H9 (cell line): ENCODE measurements at regions not wholly inside any gene's neighbourhood (a gene's known extent, or its start where the extent isn't known, plus 50 kb on each side); places are given as distances from the start of the nearest gene placed in this dataset.
"Not testable (repeated sequence)": the region's sequence is repeated elsewhere in the genome, so short reads cannot be mapped to it uniquely, and the experiment has no call there.

ENCODE experiments used
- DNase-seq: peaks from one replicate; pipeline ENCODE4 v3.0.0-alpha.2; 2017
- H2AFZ ChIP-seq: one replicate; pipeline ENCODE4 v1.6.1; 2013; ENCODE audit warnings: mild to moderate bottlenecking, low read length, control low read depth, moderate library complexity
- H2AK5ac ChIP-seq: 2 replicates; pipeline ENCODE4 v1.6.1; 2013; ENCODE audit warnings: low read length, control low read depth, mixed read lengths; ENCODE audit not compliant: insufficient read length
- H2BK120ac ChIP-seq: one replicate; pipeline ENCODE4 v1.6.1; 2013; ENCODE audit warnings: low read depth, mild to moderate bottlenecking, low read length, control low read depth, inconsistent platforms; ENCODE audit not compliant: poor library complexity, severe bottlenecking
- H2BK12ac ChIP-seq: 2 replicates; pipeline ENCODE4 v1.6.1; 2013; ENCODE audit warnings: low read length, control low read depth, mixed read lengths, low read depth; ENCODE audit not compliant: insufficient read length
- H2BK15ac ChIP-seq: 2 replicates; pipeline ENCODE4 v1.6.1; 2013; ENCODE audit warnings: low read depth, low read length, control low read depth
- H2BK20ac ChIP-seq: one replicate; pipeline ENCODE4 v1.6.1; 2013; ENCODE audit warnings: low read depth, mild to moderate bottlenecking, low read length, control low read depth, inconsistent platforms; ENCODE audit not compliant: poor library complexity, severe bottlenecking
- H2BK5ac ChIP-seq: 2 replicates; pipeline ENCODE4 v1.6.1; 2013; ENCODE audit warnings: low read length, control low read depth, mixed read lengths; ENCODE audit not compliant: insufficient read length
- H3K14ac ChIP-seq: 2 replicates; pipeline ENCODE4 v1.6.1; 2013; ENCODE audit warnings: low read length, control low read depth; ENCODE audit not compliant: insufficient read depth
- H3K18ac ChIP-seq: 2 replicates; pipeline ENCODE4 v1.6.1; 2013; ENCODE audit warnings: low read depth, mild to moderate bottlenecking, mixed read lengths, low read length, control low read depth; ENCODE audit not compliant: insufficient read length
- H3K23ac ChIP-seq: 2 replicates; pipeline ENCODE4 v1.6.1; 2013; ENCODE audit warnings: low read length, control low read depth, mixed read lengths, low read depth; ENCODE audit not compliant: insufficient read length
- H3K23me2 ChIP-seq: 2 replicates; pipeline ENCODE4 v1.6.1; 2013; ENCODE audit warnings: low read depth, mild to moderate bottlenecking, mixed read lengths, low read length, control low read depth; ENCODE audit not compliant: insufficient read length, poor library complexity, severe bottlenecking
- H3K27ac ChIP-seq: 2 replicates; pipeline ENCODE4 v1.5.1; 2013; ENCODE audit warnings: low read length, control low read depth, mixed read lengths, low read depth; ENCODE audit not compliant: insufficient read length
- H3K27me3 ChIP-seq: 2 replicates; pipeline ENCODE4 v1.6.1; 2013; ENCODE audit warnings: low read length, control low read depth, inconsistent platforms; ENCODE audit not compliant: insufficient read depth
- H3K4ac ChIP-seq: 2 replicates; pipeline ENCODE4 v1.6.1; 2013; ENCODE audit warnings: low read depth, mild to moderate bottlenecking, control low read depth, inconsistent platforms, low read length, moderate library complexity
- H3K4me1 ChIP-seq: 2 replicates; pipeline ENCODE4 v1.6.1; 2013; ENCODE audit warnings: low read length, control low read depth, inconsistent platforms; ENCODE audit not compliant: insufficient read depth
- H3K4me2 ChIP-seq: 2 replicates; pipeline ENCODE4 v1.6.1; 2013; ENCODE audit warnings: low read length, control low read depth, mixed read lengths; ENCODE audit not compliant: insufficient read length, insufficient read depth
- H3K56ac ChIP-seq: 2 replicates; pipeline ENCODE4 v1.6.1; 2013; ENCODE audit warnings: low read depth, mild to moderate bottlenecking, mixed read lengths, low read length, control low read depth; ENCODE audit not compliant: insufficient read length
- H3K79me1 ChIP-seq: 2 replicates; pipeline ENCODE4 v1.6.1; 2013; ENCODE audit warnings: low read depth, mild to moderate bottlenecking, moderate library complexity, low read length, control low read depth, inconsistent platforms; ENCODE audit not compliant: insufficient read depth, poor library complexity, severe bottlenecking
- H3K79me2 ChIP-seq: 2 replicates; pipeline ENCODE4 v1.6.1; 2013; ENCODE audit warnings: low read length, control low read depth, inconsistent platforms; ENCODE audit not compliant: insufficient read depth
- H3K9ac ChIP-seq: 2 replicates; pipeline ENCODE4 v1.6.1; 2013; ENCODE audit warnings: low read length, control low read depth, mixed read lengths; ENCODE audit not compliant: insufficient read length; ENCODE audit errors: extremely low read depth
- H3K9me3 ChIP-seq: one replicate; pipeline ENCODE4 v1.6.1; 2013; ENCODE audit warnings: low read depth, low read length, inconsistent platforms; ENCODE audit not compliant: control insufficient read depth
- H3T11ph ChIP-seq: one replicate; pipeline ENCODE4 v1.6.1; 2013; ENCODE audit warnings: mild to moderate bottlenecking, low read length, control low read depth, inconsistent platforms
- H4K20me1 ChIP-seq: one replicate; pipeline ENCODE4 v1.6.1; 2013; ENCODE audit not compliant: control insufficient read depth, insufficient read length, insufficient read depth
- H4K5ac ChIP-seq: 2 replicates; pipeline ENCODE4 v1.6.1; 2013; ENCODE audit warnings: low read depth, mild to moderate bottlenecking, mixed read lengths, low read length, control low read depth; ENCODE audit not compliant: insufficient read length
- H4K8ac ChIP-seq: replicated peaks from 2 replicates; pipeline ENCODE4 v1.6.1; 2013; ENCODE audit warnings: low read length, control low read depth, mixed read lengths, low read depth; ENCODE audit not compliant: insufficient read length
- H4K91ac ChIP-seq: 2 replicates; pipeline ENCODE4 v1.6.1; 2013; ENCODE audit warnings: low read depth, mild to moderate bottlenecking, moderate library complexity, mixed read lengths, low read length, control low read depth; ENCODE audit not compliant: insufficient read length
- H3K27ac Mint-ChIP-seq, 3 experiments: 2 replicates in 2 of 3; 3 replicates in 1 of 3; pipeline ENCODE4 v1.8.0; 2020 to 2021; ENCODE audit warnings: mixed read lengths in 3 of 3, mild to moderate bottlenecking in 1 of 3, moderate library complexity in 1 of 3
- H3K27me3 Mint-ChIP-seq: 2 replicates; pipeline ENCODE4 v1.8.0; 2021; ENCODE audit warnings: low read depth, mild to moderate bottlenecking, moderate library complexity, mixed read lengths
- H3K36me3 Mint-ChIP-seq, 3 experiments: 2 replicates in 2 of 3; 3 replicates in 1 of 3; pipeline ENCODE4 v1.8.0; 2020 to 2021; ENCODE audit warnings: low read depth in 3 of 3, mixed read lengths in 3 of 3; ENCODE audit not compliant: insufficient read depth in 1 of 3
- H3K4me1 Mint-ChIP-seq, 2 experiments: 2 replicates each; pipeline ENCODE4 v1.8.0; 2020; ENCODE audit warnings: mixed read lengths in 2 of 2
- H3K4me3 Mint-ChIP-seq, 2 experiments: 2 replicates in 1 of 2; 3 replicates in 1 of 2; pipeline ENCODE4 v1.8.0; 2020 to 2021; ENCODE audit warnings: mild to moderate bottlenecking in 2 of 2, mixed read lengths in 2 of 2, moderate library complexity in 1 of 2
- H3K9me3 Mint-ChIP-seq, 2 experiments: 2 replicates in 1 of 2; 3 replicates in 1 of 2; pipeline ENCODE4 v1.8.0; 2020; ENCODE audit warnings: mild to moderate bottlenecking in 2 of 2, mixed read lengths in 2 of 2, moderate library complexity in 1 of 2
- CTCF ChIP-seq: fragments of 200-600 bp; sonication (generic); conservative IDR thresholded peaks from 3 replicates; pipeline ENCODE4 v1.8.0; 2021; ENCODE audit warnings: antibody characterized with exemption, mild to moderate bottlenecking
- whole genome bisulfite sequencing: extraction: QIAGEN DNeasy Blood & Tissue Kit; methylation state at CpG from one replicate; pipeline ENCODE4 v1.1.7; 2013; ENCODE audit warnings: missing lambda C conversion rate, low lambda C conversion rate, mixed read lengths; ENCODE audit not compliant: insufficient read length; ENCODE audit errors: extremely low coverage; 5-methylcytosine and 5-hydroxymethylcytosine counted together

- Histone ChIP-seq H2BK5ac (no peak overlapping the region), H2AK5ac (no peak overlapping the region), H3K9ac (no peak overlapping the region), H3K79me2 (no peaks in the 10 kb centered on the region), H3K4me1 (no peaks in the 10 kb centered on the region), H3K27me3 (no peaks in the 10 kb centered on the region; the same call in 1 of the 2 replicates), H3K9me3 (no peaks in the 10 kb centered on the region), H2BK20ac (no peak overlapping the region), H3K14ac (no peak overlapping the region), H3K23ac (no peak overlapping the region), H3K23me2 (no peaks in the 10 kb centered on the region), H3K79me1 (no peaks in the 10 kb centered on the region), H2BK120ac (no peak overlapping the region), H4K91ac (no peak overlapping the region), H2BK12ac (no peak overlapping the region), H3K18ac (no peak overlapping the region), H3K4ac (no peak overlapping the region), H3K4me2 (no peak overlapping the region), H4K20me1 (no peaks in the 10 kb centered on the region), H2AFZ (no peak overlapping the region), H3T11ph (no peak overlapping the region), H3K27ac (no peak overlapping the region), H4K8ac (no peak overlapping the region), H4K5ac (no peak overlapping the region), H2BK15ac (no peak overlapping the region), H3K56ac (no peak overlapping the region)
- H3K4me1 Mint-ChIP-seq = peaks cover 6% of the 10 kb centered on the region in 2 experiments
- H3K36me3 Mint-ChIP-seq = no peaks in the 10 kb centered on the region
- TF ChIP-seq CTCF = no peak
- no peak overlapping the region for H3K27ac Mint-ChIP-seq
- H3K9me3 Mint-ChIP-seq = no peaks in the 10 kb centered on the region
- no peak for DNase-seq
- no peak overlapping the region for H3K4me3 Mint-ChIP-seq
- peaks cover 13% of the 10 kb centered on the region for H3K27me3 Mint-ChIP-seq
These were observed 75.1 kb upstream of the COG2 start for GRCh38 chr1:230567221-230567575.

- H3K27me3 ChIP-seq, H3K14ac ChIP-seq, H2BK20ac ChIP-seq, H3K23me2 ChIP-seq, H4K5ac ChIP-seq, H2BK15ac ChIP-seq, H3K4me2 ChIP-seq, H2AFZ ChIP-seq, H2BK5ac ChIP-seq, H4K8ac ChIP-seq, H3K36me3 Mint-ChIP-seq, H4K91ac ChIP-seq, H3K4me1 ChIP-seq, H3K9me3 Mint-ChIP-seq, H3K23ac ChIP-seq, H3K4ac ChIP-seq, H4K20me1 ChIP-seq, H3K27ac ChIP-seq, H3K9ac ChIP-seq, H2BK120ac ChIP-seq, H3K9me3 ChIP-seq, H3K18ac ChIP-seq, H2AK5ac ChIP-seq, H3K4me3 Mint-ChIP-seq, DNase-seq, H3K79me1 ChIP-seq, H3K27ac Mint-ChIP-seq, H3K79me2 ChIP-seq, H3K56ac ChIP-seq, H3T11ph ChIP-seq, H3K4me1 Mint-ChIP-seq, H2BK12ac ChIP-seq: not testable (repeated sequence)
- peaks cover 13% of the 10 kb centered on the region for H3K27me3 Mint-ChIP-seq
- no CpG with 5 or more reads among the region's 3 CpGs for WGBS
These were observed 75.6 kb upstream of the COG2 start for GRCh38 chr1:230566532-230567220.
